ENCODE measurements at regions not wholly inside any gene's neighbourhood (a gene's known extent, or its start where the extent isn't known, plus 50 kb on each side); places are given as distances from the start of the nearest gene placed in this dataset.

GRCh38 chr17:77038884-77039555 lies 101.7 kb upstream of the SEC14L1 start:
- TF ChIP-seq CTCF (IDR thresholded peaks at IDR 0.05; ENCODE audit: low read depth, low read length, poor library complexity, severe bottlenecking) (no peak), EZH2phosphoT487 (IDR thresholded peaks at IDR 0.05; ENCODE audit: borderline replicate concordance, low read length) (no peak)
